ENCODE measurements at regions not wholly inside any gene's neighbourhood (a gene's known extent, or its start where the extent isn't known, plus 50 kb on each side); places are given as distances from the start of the nearest gene placed in this dataset.

DNA sequence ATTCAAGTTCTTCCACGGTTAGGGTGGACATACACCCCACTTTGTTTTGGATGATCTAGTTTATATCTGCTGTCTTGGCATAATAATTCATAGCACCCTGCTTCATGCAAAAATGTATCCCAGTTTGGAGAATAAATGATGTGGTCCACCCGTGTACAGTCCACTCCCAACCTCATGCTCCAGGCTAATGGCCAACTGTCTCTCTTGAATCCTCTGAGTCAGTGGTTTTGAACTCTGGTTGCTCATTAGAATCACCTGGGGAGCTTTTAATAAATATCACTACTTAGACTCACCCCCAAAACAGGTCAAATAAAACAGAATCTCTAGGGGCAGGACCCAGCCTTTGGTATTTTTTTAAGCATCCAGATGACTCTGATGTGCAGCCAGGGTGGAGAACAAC is 78.5 kb downstream of the SDC1 start:
- Mint-ChIP-seq H3K9me3 (no peaks in the 10 kb centered on the region), H3K4me3 (no peak overlapping the region), H3K27me3 (ENCODE audit: insufficient read depth) (no peaks in the 10 kb centered on the region; the same call in 1 of the 2 replicates), H3K27ac (no peak overlapping the region), H3K36me3 (ENCODE audit: low read depth) (no peaks in the 10 kb centered on the region), H3K4me1 (ENCODE audit: low read depth) (peaks cover 86% of the 10 kb centered on the region)
- DNase-seq = no peak
- TF ChIP-seq, protein P1, sequence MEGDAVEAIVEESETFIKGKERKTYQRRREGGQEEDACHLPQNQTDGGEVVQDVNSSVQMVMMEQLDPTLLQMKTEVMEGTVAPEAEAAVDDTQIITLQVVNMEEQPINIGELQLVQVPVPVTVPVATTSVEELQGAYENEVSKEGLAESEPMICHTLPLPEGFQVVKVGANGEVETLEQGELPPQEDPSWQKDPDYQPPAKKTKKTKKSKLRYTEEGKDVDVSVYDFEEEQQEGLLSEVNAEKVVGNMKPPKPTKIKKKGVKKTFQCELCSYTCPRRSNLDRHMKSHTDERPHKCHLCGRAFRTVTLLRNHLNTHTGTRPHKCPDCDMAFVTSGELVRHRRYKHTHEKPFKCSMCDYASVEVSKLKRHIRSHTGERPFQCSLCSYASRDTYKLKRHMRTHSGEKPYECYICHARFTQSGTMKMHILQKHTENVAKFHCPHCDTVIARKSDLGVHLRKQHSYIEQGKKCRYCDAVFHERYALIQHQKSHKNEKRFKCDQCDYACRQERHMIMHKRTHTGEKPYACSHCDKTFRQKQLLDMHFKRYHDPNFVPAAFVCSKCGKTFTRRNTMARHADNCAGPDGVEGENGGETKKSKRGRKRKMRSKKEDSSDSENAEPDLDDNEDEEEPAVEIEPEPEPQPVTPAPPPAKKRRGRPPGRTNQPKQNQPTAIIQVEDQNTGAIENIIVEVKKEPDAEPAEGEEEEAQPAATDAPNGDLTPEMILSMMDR (IDR thresholded peaks at IDR 0.05) = no peak

DNA sequence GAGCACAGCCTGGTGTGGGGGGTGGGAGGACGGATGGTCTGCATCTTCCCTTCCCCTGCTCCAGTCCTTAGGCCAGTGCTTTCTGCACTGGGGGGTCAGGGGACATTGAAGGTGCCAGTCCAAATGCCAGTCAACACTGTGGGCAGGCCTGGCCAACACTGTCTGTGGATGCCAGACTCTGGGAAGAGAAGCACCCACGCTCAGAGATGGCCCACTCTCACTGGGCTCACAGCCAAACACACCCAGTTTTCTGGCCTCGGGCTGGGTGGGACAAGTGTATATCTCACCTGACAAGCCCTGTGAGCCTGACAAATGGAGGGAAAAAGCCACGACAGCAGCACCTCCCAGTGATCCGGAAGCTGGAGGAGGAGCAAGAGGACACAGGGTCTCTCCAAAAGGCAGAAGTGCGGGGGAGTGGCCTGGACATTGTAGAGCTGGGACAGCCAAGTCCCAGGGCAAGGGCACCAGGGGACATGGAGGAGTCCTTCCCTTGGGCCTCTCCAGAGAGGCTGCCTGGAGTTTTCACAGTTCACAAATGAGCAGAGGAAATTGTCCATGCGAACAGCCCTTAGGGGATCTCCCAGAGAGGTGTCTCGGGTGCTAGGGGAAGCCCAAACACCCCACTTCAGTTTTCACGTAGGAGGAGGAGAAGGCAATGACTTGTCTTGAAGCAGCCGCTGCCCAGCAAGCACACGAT is 79.3 kb downstream of the SDC1 start:
- H3K27ac Mint-ChIP-seq = no peak overlapping the region
- no peak overlapping the region for H3K4me3 Mint-ChIP-seq
- no peaks in the 10 kb centered on the region for H3K9me3 Mint-ChIP-seq
- no peaks in the 10 kb centered on the region; the same call in 1 of the 2 replicates for H3K27me3 Mint-ChIP-seq (ENCODE audit: insufficient read depth)
- peaks cover 89% of the 10 kb centered on the region for H3K4me1 Mint-ChIP-seq (ENCODE audit: low read depth)
- TF ChIP-seq, protein P1 (IDR thresholded peaks at IDR 0.05) = no peak
- H3K36me3 Mint-ChIP-seq (ENCODE audit: low read depth) = no peaks in the 10 kb centered on the region
- DNase-seq = no peak

DNA sequence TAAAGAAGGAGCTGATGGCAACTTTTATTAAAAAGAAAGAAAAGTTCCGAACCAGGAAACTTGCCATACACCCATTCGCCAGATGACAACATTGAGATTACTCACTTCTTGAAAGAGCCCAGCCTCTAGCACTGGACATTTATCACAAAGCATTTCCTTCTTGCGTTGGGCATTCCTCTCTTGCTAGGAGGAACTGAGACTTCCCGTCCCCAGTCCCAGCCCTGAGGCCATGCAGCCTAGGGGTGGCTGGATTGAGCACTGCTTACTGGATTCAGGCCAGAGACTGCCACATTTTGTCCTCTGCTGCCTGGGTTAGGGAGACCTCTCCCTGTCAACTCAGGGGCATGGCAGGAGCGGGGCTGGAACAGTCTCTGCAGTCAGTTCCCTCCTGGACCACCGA is 80.1 kb downstream of the SDC1 start:
- no peak for DNase-seq
- Mint-ChIP-seq H3K9me3 (no peaks in the 10 kb centered on the region), H3K27ac (no peak overlapping the region), H3K36me3 (ENCODE audit: low read depth) (no peaks in the 10 kb centered on the region), H3K4me1 (ENCODE audit: low read depth) (peaks cover 89% of the 10 kb centered on the region), H3K27me3 (ENCODE audit: insufficient read depth) (no peaks in the 10 kb centered on the region; the same call in 1 of the 2 replicates), H3K4me3 (no peak overlapping the region)
- TF ChIP-seq, protein P1 (IDR thresholded peaks at IDR 0.05) = no peak

DNA sequence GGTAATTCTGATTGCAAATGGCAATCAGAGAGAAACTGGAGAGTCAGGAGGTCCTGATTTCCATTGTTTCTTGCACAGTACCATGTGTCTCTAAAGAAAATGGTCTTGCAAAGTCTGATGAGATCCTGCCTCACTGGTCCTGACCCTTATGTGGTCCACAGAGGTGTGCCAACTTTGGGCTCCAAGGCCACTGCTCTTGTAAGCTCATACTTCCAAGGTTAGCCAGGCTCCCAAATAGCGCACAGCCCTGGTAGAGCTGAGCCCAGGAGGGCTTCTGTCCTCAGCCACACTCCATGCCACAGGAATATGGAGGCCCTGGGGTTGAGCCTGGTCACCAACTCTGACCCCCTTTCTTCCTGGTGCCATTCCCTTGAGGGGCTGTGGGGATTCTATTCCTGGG is 80.7 kb downstream of the SDC1 start:
- H3K36me3 Mint-ChIP-seq (ENCODE audit: low read depth) = no peaks in the 10 kb centered on the region
- TF ChIP-seq, protein P1 (IDR thresholded peaks at IDR 0.05) = no peak
- peaks cover 89% of the 10 kb centered on the region for H3K4me1 Mint-ChIP-seq (ENCODE audit: low read depth)
- H3K9me3 Mint-ChIP-seq = no peaks in the 10 kb centered on the region
- no peaks in the 10 kb centered on the region; the same call in 1 of the 2 replicates for H3K27me3 Mint-ChIP-seq (ENCODE audit: insufficient read depth)
- no peak for DNase-seq
- H3K27ac Mint-ChIP-seq = no peak overlapping the region
- H3K4me3 Mint-ChIP-seq = no peak overlapping the region

DNA sequence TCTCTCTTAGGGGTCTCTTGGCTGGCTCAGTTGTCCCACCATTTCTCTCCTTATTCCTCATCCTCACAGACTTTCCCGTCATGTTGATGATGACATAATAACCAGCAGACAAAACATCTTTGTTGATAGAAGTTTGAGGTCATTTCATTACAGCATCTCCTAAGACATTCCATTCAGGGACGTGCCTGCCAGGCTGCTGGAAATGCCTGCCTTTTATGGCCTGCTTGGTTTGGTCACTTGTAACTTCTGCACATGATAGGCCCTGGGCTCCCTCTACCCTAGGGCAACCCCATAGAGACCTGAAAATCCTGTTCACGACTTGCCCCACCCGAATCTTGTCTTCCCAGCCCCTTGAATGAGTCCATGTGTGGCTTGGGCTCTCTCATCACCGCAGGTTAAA is 81.7 kb downstream of the SDC1 start:
- Mint-ChIP-seq H3K27me3 (ENCODE audit: insufficient read depth) (no peaks in the 10 kb centered on the region; the same call in 1 of the 2 replicates), H3K4me3 (no peak overlapping the region), H3K9me3 (no peaks in the 10 kb centered on the region), H3K36me3 (ENCODE audit: low read depth) (no peaks in the 10 kb centered on the region), H3K4me1 (ENCODE audit: low read depth) (peaks cover 89% of the 10 kb centered on the region), H3K27ac (peak overlapping the region; percentile 52)
- DNase-seq = peak; percentile 29
- TF ChIP-seq, protein P1 (IDR thresholded peaks at IDR 0.05) = no peak
